ENCODE measurements at regions not wholly inside any gene's neighbourhood (a gene's known extent, or its start where the extent isn't known, plus 50 kb on each side); places are given as distances from the start of the nearest gene placed in this dataset.
"Not testable (repeated sequence)": the region's sequence is repeated elsewhere in the genome, so short reads cannot be mapped to it uniquely, and the experiment has no call there.

- POLR2A ChIA-PET; BruUV-seq (replicated peaks); FAIRE-seq: not testable (repeated sequence)
Observed at GRCh38 chrX:89562079-89562478, 359.6 kb upstream of the TGIF2LX start.

GRCh38 chrX:89563107-89563506, 358.6 kb upstream of the TGIF2LX start:
- H3K4me1 ChIP-seq (ENCODE audit: insufficient read depth, low read length); FAIRE-seq; in situ Hi-C loops (cut with HindIII; ENCODE audit: extremely low pct_ligation_motif_present, low pct_unique_long_range_greater_than_20kb); POLR2A ChIA-PET; CTCF ChIA-PET (ENCODE audit: low intra/inter-chr PET ratio, low total read pairs); H3K9ac ChIP-seq (ENCODE audit: insufficient read depth, low read depth, low read length); H3K9me3 ChIP-seq (ENCODE audit: low read length); H3K36me3 ChIP-seq (replicated peaks in 1 of 2; ENCODE audit: control insufficient read depth in 1 of 2, insufficient read depth in 2 of 2, low read length in 2 of 2); H3K27ac ChIP-seq (ENCODE audit: extremely low read length, insufficient read depth, low read length); H3K4me3 ChIP-seq (replicated peaks in 1 of 3; ENCODE audit: insufficient read depth in 1 of 3, low read depth in 2 of 3, low read length in 3 of 3); H3K79me2 ChIP-seq (ENCODE audit: insufficient read depth, low read length); H2AFZ ChIP-seq (ENCODE audit: low read length); ATAC-seq; H4K20me1 ChIP-seq (ENCODE audit: insufficient read depth, low read length); H3K27me3 ChIP-seq (ENCODE audit: control insufficient read depth in 1 of 2, insufficient read depth in 2 of 2, low read length in 2 of 2); DNase-seq (ENCODE audit: low spot score); BruUV-seq (replicated peaks); H3K4me2 ChIP-seq (ENCODE audit: low read depth, low read length); intact Hi-C loops (cut with micrococcal nuclease; ENCODE audit: unreplicated experiment): not testable (repeated sequence)
- no CpG with 5 or more reads among the region's 6 CpGs for WGBS (ENCODE audit: low lambda C conversion rate)

More at GRCh38 chrX:89562079-89562478, 359.6 kb upstream of the TGIF2LX start:
- H2AFZ ChIP-seq (ENCODE audit: low read length); H3K79me2 ChIP-seq (ENCODE audit: insufficient read depth, low read length); H3K9me3 ChIP-seq (ENCODE audit: low read length); H3K27ac ChIP-seq (ENCODE audit: extremely low read length, insufficient read depth, low read length); H3K27me3 ChIP-seq (ENCODE audit: control insufficient read depth in 1 of 2, insufficient read depth in 2 of 2, low read length in 2 of 2); H3K4me3 ChIP-seq (replicated peaks in 1 of 3; ENCODE audit: insufficient read depth in 1 of 3, low read depth in 2 of 3, low read length in 3 of 3); H3K36me3 ChIP-seq (replicated peaks in 1 of 2; ENCODE audit: control insufficient read depth in 1 of 2, insufficient read depth in 2 of 2, low read length in 2 of 2); H3K4me1 ChIP-seq (ENCODE audit: insufficient read depth, low read length); intact Hi-C loops (cut with micrococcal nuclease; ENCODE audit: unreplicated experiment); H4K20me1 ChIP-seq (ENCODE audit: insufficient read depth, low read length); ATAC-seq; CTCF ChIA-PET (ENCODE audit: low intra/inter-chr PET ratio, low total read pairs); H3K4me2 ChIP-seq (ENCODE audit: low read depth, low read length); H3K9ac ChIP-seq (ENCODE audit: insufficient read depth, low read depth, low read length); in situ Hi-C loops (cut with HindIII; ENCODE audit: extremely low pct_ligation_motif_present, low pct_unique_long_range_greater_than_20kb); DNase-seq (ENCODE audit: low spot score): not testable (repeated sequence)
- 22% methylated on average over 1 of the region's 4 CpGs for WGBS (ENCODE audit: low lambda C conversion rate)

- H4K20me1 ChIP-seq (ENCODE audit: insufficient read depth, low read length); H3K27me3 ChIP-seq (ENCODE audit: control insufficient read depth in 1 of 2, insufficient read depth in 2 of 2, low read length in 2 of 2); DNase-seq (ENCODE audit: low spot score); H3K9me3 ChIP-seq (ENCODE audit: low read length); H2AFZ ChIP-seq (ENCODE audit: low read length); FAIRE-seq; H3K27ac ChIP-seq (ENCODE audit: extremely low read length, insufficient read depth, low read length); H3K4me1 ChIP-seq (ENCODE audit: insufficient read depth, low read length); in situ Hi-C loops (cut with HindIII; ENCODE audit: extremely low pct_ligation_motif_present, low pct_unique_long_range_greater_than_20kb); H3K4me3 ChIP-seq (replicated peaks in 1 of 3; ENCODE audit: insufficient read depth in 1 of 3, low read depth in 2 of 3, low read length in 3 of 3); CTCF ChIA-PET (ENCODE audit: low intra/inter-chr PET ratio, low total read pairs); POLR2A ChIA-PET; H3K36me3 ChIP-seq (replicated peaks in 1 of 2; ENCODE audit: control insufficient read depth in 1 of 2, insufficient read depth in 2 of 2, low read length in 2 of 2); H3K9ac ChIP-seq (ENCODE audit: insufficient read depth, low read depth, low read length); H3K79me2 ChIP-seq (ENCODE audit: insufficient read depth, low read length); H3K4me2 ChIP-seq (ENCODE audit: low read depth, low read length); BruUV-seq (replicated peaks); intact Hi-C loops (cut with micrococcal nuclease; ENCODE audit: unreplicated experiment); ATAC-seq: not testable (repeated sequence)
Observed at GRCh38 chrX:89567787-89568186, 353.9 kb upstream of the TGIF2LX start.
